GM23338 (cell line): ENCODE measurements at regions not wholly inside any gene's neighbourhood (a gene's known extent, or its start where the extent isn't known, plus 50 kb on each side); places are given as distances from the start of the nearest gene placed in this dataset.

Experiments used
- ATAC-seq: fragments of 200-7000 bp; cut with Tn5 transposase; 3 replicates; pipeline ENCODE4 v1.9.1; 2020
- DNase-seq: peaks from one replicate; pipeline ENCODE4 v3.0.0-alpha.2; 2015; ENCODE audit warnings: low spot score
- H2AFZ ChIP-seq: fragments of 200-600 bp; sonication (generic); 2 replicates; pipeline ENCODE4 v1.8.0; 2016; ENCODE audit warnings: antibody characterized with exemption, mild to moderate bottlenecking, moderate library complexity
- H3F3A ChIP-seq: fragments of 200-600 bp; sonication (generic); replicated peaks from 2 replicates; pipeline ENCODE4 v1.8.0; 2017; ENCODE audit warnings: antibody characterized with exemption, mixed run types, low read depth
- H3K27ac ChIP-seq: fragments of 200-600 bp; sonication (generic); 2 replicates; pipeline ENCODE4 v1.6.1; 2016; ENCODE audit warnings: low read depth
- H3K27me3 ChIP-seq: fragments of 200-600 bp; sonication (generic); 2 replicates; pipeline ENCODE4 v1.8.0; 2016; ENCODE audit warnings: mild to moderate bottlenecking, mixed run types, moderate library complexity; ENCODE audit not compliant: insufficient read depth
- H3K36me3 ChIP-seq: fragments of 200-600 bp; sonication (generic); 2 replicates; pipeline ENCODE4 v1.8.0; 2016; ENCODE audit warnings: mild to moderate bottlenecking; ENCODE audit not compliant: insufficient read depth
- H3K4me1 ChIP-seq: fragments of 200-600 bp; sonication (generic); 2 replicates; pipeline ENCODE4 v1.8.0; 2016; ENCODE audit warnings: mild to moderate bottlenecking, moderate library complexity; ENCODE audit not compliant: insufficient read depth
- H3K4me2 ChIP-seq: fragments of 200-600 bp; sonication (generic); 2 replicates; pipeline ENCODE4 v1.7.1; 2017; ENCODE audit warnings: mixed run types
- H3K4me3 ChIP-seq: fragments of 200-600 bp; sonication (generic); 2 replicates; pipeline ENCODE4 v1.6.1; 2016; ENCODE audit warnings: mixed run types
- H3K79me2 ChIP-seq: fragments of 200-600 bp; sonication (generic); replicated peaks from 2 replicates; pipeline ENCODE4 v1.8.0; 2017; ENCODE audit warnings: mild to moderate bottlenecking; ENCODE audit not compliant: insufficient read depth
- H3K9me2 ChIP-seq: fragments of 200-600 bp; sonication (generic); 2 replicates; pipeline ENCODE4 v1.8.0; 2017; ENCODE audit not compliant: insufficient read depth
- H4K20me1 ChIP-seq: fragments of 200-600 bp; sonication (generic); replicated peaks from 2 replicates; pipeline ENCODE4 v1.8.0; 2017; ENCODE audit warnings: mild to moderate bottlenecking; ENCODE audit not compliant: insufficient read depth
- H3K27ac Mint-ChIP-seq: 2 replicates; pipeline ENCODE4 v1.8.0; 2020; ENCODE audit warnings: inconsistent platforms, mild to moderate bottlenecking, moderate library complexity, mixed read lengths
- H3K27me3 Mint-ChIP-seq: 3 replicates; pipeline ENCODE4 v1.8.0; 2022; ENCODE audit warnings: low read depth, mild to moderate bottlenecking, moderate library complexity, mixed read lengths, inconsistent platforms; ENCODE audit not compliant: insufficient read depth, poor library complexity
- H3K36me3 Mint-ChIP-seq: 3 replicates; pipeline ENCODE4 v1.8.0; 2021; ENCODE audit warnings: low read depth, mild to moderate bottlenecking, inconsistent platforms, moderate library complexity, mixed read lengths
- H3K4me1 Mint-ChIP-seq: 3 replicates; pipeline ENCODE4 v1.8.0; 2020; ENCODE audit warnings: mild to moderate bottlenecking, inconsistent platforms, mixed read lengths
- H3K4me3 Mint-ChIP-seq: 3 replicates; pipeline ENCODE4 v1.8.0; 2021; ENCODE audit warnings: moderate library complexity, mild to moderate bottlenecking, inconsistent platforms, mixed read lengths
- H3K9me3 Mint-ChIP-seq: 3 replicates; pipeline ENCODE4 v1.8.0; 2020; ENCODE audit warnings: moderate library complexity, mild to moderate bottlenecking, inconsistent platforms, mixed read lengths
- CREB1 ChIP-seq: fragments of 250-450 bp; sonication (Bioruptor Pico); IDR thresholded peaks from 2 replicates; pipeline ENCODE4 v1.5.0; 2020; ENCODE audit warnings: low read depth, mild to moderate bottlenecking, moderate library complexity
- EZH2 ChIP-seq: fragments of 200-600 bp; sonication (generic); IDR thresholded peaks from one replicate; pipeline ENCODE4 v1.8.0; 2017; ENCODE audit warnings: antibody characterized with exemption, mild to moderate bottlenecking, low read depth; ENCODE audit not compliant: unreplicated experiment
- EZH2phosphoT487 ChIP-seq: fragments of 200-600 bp; sonication (generic); IDR thresholded peaks from one replicate; pipeline ENCODE4 v1.8.1; 2018; ENCODE audit warnings: antibody characterized with exemption; ENCODE audit not compliant: unreplicated experiment
- JUNB ChIP-seq: IDR thresholded peaks from one replicate; pipeline ENCODE4 v1.6.1; 2016; ENCODE audit warnings: antibody characterized with exemption; ENCODE audit not compliant: unreplicated experiment
- NANOG ChIP-seq: IDR thresholded peaks from 2 replicates; pipeline ENCODE4 v1.6.1; 2016; ENCODE audit warnings: antibody characterized with exemption, borderline replicate concordance
- POLR2AphosphoS5 ChIP-seq: IDR thresholded peaks from 2 replicates; pipeline ENCODE4 v1.6.1; 2016; ENCODE audit warnings: antibody characterized with exemption, low read depth
- STAT1 ChIP-seq: IDR thresholded peaks from one replicate; pipeline ENCODE4 v1.6.1; 2016; ENCODE audit warnings: antibody characterized with exemption; ENCODE audit not compliant: unreplicated experiment
- ZNF114 ChIP-seq: fragments of 250-450 bp; sonication (Bioruptor Pico); IDR thresholded peaks from 2 replicates; pipeline ENCODE4 v1.5.0; 2020; ENCODE audit warnings: mild to moderate bottlenecking, moderate library complexity
- ZNF331 ChIP-seq: fragments of 250-450 bp; sonication (Bioruptor Pico); IDR thresholded peaks from 2 replicates; pipeline ENCODE4 v1.5.0; 2020; ENCODE audit warnings: low read depth, mild to moderate bottlenecking, moderate library complexity
- TF ChIP-seq, protein P1 (sequence below), 2 experiments: fragments of 200-600 bp in 1 of 2; sonication (generic) in 1 of 2; conservative IDR thresholded peaks; 2 replicates each; pipeline versions ENCODE4 v1.5.1 to v1.6.1; 2016 to 2017; ENCODE audit warnings: antibody characterized with exemption in 2 of 2, low read depth in 2 of 2, mild to moderate bottlenecking in 2 of 2, moderate library complexity in 1 of 2
- TF ChIP-seq, protein P2 (sequence below): fragments of 250-450 bp; sonication (Bioruptor Pico); IDR thresholded peaks from 2 replicates; pipeline ENCODE4 v1.5.0; 2020; ENCODE audit warnings: mild to moderate bottlenecking, moderate library complexity
- TF ChIP-seq, protein P3 (sequence below): IDR thresholded peaks from 2 replicates; pipeline ENCODE4 v1.6.1; 2016; ENCODE audit warnings: antibody characterized with exemption
- TF ChIP-seq, protein P4 (sequence below): IDR thresholded peaks from one replicate; pipeline ENCODE4 v1.6.1; 2018; ENCODE audit warnings: antibody characterized with exemption; ENCODE audit not compliant: unreplicated experiment

DNA sequence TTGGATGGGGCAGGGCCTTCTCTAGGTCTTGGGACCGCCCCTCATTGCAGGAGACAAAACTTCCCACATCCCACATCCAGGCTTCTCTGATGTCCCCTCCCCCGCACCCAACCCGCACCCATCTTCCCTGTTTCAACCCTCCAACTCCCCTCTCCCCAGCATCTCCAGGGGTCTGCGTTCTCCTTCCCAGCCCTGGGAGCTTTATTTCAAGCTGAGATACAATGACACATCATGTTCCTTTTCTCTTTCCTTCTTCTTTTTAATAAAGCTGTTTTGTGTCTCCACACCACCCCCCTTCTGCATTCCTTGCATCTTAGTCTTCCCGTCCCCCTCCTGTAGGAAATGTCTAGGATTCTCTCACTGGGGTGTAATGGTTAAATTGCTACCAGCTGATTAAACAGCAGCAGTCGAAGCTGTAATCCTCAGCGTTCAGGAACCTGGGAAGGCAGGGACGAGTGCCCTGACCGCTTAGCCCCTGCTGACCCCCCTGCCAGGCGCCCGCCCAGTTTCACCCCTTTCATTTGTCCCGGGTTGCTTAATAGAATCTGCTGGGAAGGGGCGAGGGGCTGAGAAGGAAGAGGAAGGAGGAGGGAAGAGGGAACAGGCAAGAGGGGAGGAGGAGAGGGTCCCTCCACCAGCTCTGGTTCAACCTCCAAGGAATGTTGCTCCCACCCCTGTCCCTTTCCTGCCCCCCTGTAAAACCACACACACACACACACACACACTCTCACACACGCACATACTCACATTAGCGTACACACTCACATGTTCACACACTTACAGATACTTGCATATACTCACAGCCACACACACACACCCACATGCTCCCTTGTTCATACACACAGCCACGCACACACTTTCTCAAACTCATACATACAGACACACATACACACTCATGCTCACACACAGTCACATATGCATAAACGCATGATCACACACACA lies 104.5 kb upstream of the MED13L start:
- Histone ChIP-seq H3K4me2 (peak overlapping the region; percentile 66), H3K4me3 (peak overlapping the region; percentile 51), H3K36me3 (no peaks in the 10 kb centered on the region), H3K79me2 (no peaks in the 10 kb centered on the region), H3F3A (peaks cover 5% of the 10 kb centered on the region; the same call in 1 of the 2 replicates), H4K20me1 (no peaks in the 10 kb centered on the region), H3K9me2 (no peaks in the 10 kb centered on the region; the same call in 1 of the 2 replicates), H3K27ac (peak overlapping the region; percentile 89), H3K27me3 (no peaks in the 10 kb centered on the region), H3K4me1 (peaks cover 30% of the 10 kb centered on the region), H2AFZ (peak overlapping the region; percentile 35)
- DNase-seq: peak; percentile 73
- peak; percentile 63 for ATAC-seq
- Mint-ChIP-seq H3K36me3 (no peaks in the 10 kb centered on the region), H3K27me3 (peaks cover 13% of the 10 kb centered on the region), H3K4me3 (peak overlapping the region; percentile 35), H3K4me1 (peaks cover 44% of the 10 kb centered on the region), H3K9me3 (no peaks in the 10 kb centered on the region; the same call in 2 of the 3 replicates), H3K27ac (peak overlapping the region; percentile 7)
- TF ChIP-seq, protein P1, sequence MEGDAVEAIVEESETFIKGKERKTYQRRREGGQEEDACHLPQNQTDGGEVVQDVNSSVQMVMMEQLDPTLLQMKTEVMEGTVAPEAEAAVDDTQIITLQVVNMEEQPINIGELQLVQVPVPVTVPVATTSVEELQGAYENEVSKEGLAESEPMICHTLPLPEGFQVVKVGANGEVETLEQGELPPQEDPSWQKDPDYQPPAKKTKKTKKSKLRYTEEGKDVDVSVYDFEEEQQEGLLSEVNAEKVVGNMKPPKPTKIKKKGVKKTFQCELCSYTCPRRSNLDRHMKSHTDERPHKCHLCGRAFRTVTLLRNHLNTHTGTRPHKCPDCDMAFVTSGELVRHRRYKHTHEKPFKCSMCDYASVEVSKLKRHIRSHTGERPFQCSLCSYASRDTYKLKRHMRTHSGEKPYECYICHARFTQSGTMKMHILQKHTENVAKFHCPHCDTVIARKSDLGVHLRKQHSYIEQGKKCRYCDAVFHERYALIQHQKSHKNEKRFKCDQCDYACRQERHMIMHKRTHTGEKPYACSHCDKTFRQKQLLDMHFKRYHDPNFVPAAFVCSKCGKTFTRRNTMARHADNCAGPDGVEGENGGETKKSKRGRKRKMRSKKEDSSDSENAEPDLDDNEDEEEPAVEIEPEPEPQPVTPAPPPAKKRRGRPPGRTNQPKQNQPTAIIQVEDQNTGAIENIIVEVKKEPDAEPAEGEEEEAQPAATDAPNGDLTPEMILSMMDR (conservative IDR thresholded peaks at IDR 0.05; ENCODE audit: low read depth in 2 of 2): no peak
- TF ChIP-seq, protein P2, sequence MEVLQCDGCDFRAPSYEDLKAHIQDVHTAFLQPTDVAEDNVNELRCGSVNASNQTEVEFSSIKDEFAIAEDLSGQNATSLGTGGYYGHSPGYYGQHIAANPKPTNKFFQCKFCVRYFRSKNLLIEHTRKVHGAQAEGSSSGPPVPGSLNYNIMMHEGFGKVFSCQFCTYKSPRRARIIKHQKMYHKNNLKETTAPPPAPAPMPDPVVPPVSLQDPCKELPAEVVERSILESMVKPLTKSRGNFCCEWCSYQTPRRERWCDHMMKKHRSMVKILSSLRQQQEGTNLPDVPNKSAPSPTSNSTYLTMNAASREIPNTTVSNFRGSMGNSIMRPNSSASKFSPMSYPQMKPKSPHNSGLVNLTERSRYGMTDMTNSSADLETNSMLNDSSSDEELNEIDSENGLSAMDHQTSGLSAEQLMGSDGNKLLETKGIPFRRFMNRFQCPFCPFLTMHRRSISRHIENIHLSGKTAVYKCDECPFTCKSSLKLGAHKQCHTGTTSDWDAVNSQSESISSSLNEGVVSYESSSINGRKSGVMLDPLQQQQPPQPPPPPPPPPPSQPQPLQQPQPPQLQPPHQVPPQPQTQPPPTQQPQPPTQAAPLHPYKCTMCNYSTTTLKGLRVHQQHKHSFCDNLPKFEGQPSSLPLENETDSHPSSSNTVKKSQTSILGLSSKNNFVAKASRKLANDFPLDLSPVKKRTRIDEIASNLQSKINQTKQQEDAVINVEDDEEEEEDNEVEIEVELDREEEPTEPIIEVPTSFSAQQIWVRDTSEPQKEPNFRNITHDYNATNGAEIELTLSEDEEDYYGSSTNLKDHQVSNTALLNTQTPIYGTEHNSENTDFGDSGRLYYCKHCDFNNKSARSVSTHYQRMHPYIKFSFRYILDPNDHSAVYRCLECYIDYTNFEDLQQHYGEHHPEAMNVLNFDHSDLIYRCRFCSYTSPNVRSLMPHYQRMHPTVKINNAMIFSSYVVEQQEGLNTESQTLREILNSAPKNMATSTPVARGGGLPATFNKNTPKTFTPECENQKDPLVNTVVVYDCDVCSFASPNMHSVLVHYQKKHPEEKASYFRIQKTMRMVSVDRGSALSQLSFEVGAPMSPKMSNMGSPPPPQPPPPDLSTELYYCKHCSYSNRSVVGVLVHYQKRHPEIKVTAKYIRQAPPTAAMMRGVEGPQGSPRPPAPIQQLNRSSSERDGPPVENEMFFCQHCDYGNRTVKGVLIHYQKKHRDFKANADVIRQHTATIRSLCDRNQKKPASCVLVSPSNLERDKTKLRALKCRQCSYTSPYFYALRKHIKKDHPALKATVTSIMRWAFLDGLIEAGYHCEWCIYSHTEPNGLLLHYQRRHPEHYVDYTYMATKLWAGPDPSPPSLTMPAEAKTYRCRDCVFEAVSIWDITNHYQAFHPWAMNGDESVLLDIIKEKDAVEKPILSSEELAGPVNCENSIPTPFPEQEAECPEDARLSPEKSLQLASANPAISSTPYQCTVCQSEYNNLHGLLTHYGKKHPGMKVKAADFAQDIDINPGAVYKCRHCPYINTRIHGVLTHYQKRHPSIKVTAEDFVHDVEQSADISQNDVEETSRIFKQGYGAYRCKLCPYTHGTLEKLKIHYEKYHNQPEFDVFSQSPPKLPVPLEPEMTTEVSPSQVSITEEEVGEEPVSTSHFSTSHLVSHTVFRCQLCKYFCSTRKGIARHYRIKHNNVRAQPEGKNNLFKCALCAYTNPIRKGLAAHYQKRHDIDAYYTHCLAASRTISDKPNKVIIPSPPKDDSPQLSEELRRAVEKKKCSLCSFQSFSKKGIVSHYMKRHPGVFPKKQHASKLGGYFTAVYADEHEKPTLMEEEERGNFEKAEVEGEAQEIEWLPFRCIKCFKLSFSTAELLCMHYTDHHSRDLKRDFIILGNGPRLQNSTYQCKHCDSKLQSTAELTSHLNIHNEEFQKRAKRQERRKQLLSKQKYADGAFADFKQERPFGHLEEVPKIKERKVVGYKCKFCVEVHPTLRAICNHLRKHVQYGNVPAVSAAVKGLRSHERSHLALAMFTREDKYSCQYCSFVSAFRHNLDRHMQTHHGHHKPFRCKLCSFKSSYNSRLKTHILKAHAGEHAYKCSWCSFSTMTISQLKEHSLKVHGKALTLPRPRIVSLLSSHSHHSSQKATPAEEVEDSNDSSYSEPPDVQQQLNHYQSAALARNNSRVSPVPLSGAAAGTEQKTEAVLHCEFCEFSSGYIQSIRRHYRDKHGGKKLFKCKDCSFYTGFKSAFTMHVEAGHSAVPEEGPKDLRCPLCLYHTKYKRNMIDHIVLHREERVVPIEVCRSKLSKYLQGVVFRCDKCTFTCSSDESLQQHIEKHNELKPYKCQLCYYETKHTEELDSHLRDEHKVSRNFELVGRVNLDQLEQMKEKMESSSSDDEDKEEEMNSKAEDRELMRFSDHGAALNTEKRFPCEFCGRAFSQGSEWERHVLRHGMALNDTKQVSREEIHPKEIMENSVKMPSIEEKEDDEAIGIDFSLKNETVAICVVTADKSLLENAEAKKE (CRISPR knock-in tag): no peak
- TF ChIP-seq, protein P3, sequence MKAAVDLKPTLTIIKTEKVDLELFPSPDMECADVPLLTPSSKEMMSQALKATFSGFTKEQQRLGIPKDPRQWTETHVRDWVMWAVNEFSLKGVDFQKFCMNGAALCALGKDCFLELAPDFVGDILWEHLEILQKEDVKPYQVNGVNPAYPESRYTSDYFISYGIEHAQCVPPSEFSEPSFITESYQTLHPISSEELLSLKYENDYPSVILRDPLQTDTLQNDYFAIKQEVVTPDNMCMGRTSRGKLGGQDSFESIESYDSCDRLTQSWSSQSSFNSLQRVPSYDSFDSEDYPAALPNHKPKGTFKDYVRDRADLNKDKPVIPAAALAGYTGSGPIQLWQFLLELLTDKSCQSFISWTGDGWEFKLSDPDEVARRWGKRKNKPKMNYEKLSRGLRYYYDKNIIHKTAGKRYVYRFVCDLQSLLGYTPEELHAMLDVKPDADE: no peak
- TF ChIP-seq ZNF331 (CRISPR knock-in tag): no peak
- no peak for TF ChIP-seq CREB1
- TF ChIP-seq ZNF114: no peak
- TF ChIP-seq JUNB: no peak
- TF ChIP-seq EZH2: no peak
- TF ChIP-seq STAT1: no peak
- TF ChIP-seq NANOG: no peak
- TF ChIP-seq POLR2AphosphoS5: no peak
- TF ChIP-seq, protein P4, sequence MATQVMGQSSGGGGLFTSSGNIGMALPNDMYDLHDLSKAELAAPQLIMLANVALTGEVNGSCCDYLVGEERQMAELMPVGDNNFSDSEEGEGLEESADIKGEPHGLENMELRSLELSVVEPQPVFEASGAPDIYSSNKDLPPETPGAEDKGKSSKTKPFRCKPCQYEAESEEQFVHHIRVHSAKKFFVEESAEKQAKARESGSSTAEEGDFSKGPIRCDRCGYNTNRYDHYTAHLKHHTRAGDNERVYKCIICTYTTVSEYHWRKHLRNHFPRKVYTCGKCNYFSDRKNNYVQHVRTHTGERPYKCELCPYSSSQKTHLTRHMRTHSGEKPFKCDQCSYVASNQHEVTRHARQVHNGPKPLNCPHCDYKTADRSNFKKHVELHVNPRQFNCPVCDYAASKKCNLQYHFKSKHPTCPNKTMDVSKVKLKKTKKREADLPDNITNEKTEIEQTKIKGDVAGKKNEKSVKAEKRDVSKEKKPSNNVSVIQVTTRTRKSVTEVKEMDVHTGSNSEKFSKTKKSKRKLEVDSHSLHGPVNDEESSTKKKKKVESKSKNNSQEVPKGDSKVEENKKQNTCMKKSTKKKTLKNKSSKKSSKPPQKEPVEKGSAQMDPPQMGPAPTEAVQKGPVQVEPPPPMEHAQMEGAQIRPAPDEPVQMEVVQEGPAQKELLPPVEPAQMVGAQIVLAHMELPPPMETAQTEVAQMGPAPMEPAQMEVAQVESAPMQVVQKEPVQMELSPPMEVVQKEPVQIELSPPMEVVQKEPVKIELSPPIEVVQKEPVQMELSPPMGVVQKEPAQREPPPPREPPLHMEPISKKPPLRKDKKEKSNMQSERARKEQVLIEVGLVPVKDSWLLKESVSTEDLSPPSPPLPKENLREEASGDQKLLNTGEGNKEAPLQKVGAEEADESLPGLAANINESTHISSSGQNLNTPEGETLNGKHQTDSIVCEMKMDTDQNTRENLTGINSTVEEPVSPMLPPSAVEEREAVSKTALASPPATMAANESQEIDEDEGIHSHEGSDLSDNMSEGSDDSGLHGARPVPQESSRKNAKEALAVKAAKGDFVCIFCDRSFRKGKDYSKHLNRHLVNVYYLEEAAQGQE: no peak
- TF ChIP-seq EZH2phosphoT487: no peak
